Esophagus squamous epithelium (tissue), 4 donors: ENCODE measurements at regions not wholly inside any gene's neighbourhood (a gene's known extent, or its start where the extent isn't known, plus 50 kb on each side); places are given as distances from the start of the nearest gene placed in this dataset.

Experiments used
- POLR2A ChIP-seq, 4 donors: fragments of 450-650 bp; IDR thresholded peaks; one replicate each; pipeline ENCODE4 v1.6.1; 2017; ENCODE audit warnings: antibody characterized with exemption in 4 of 4, mild to moderate bottlenecking in 4 of 4, moderate library complexity in 3 of 4
- TF ChIP-seq, protein P1 (sequence below), 6 experiments: fragments of 450-650 bp in 4 of 6; fragments of 200-600 bp in 2 of 6; sonication (generic) in 2 of 6; IDR thresholded peaks; one replicate each; pipeline ENCODE4 v1.5.1; 2016 to 2019; ENCODE audit warnings: antibody characterized with exemption in 6 of 6, mild to moderate bottlenecking in 4 of 6, moderate library complexity in 4 of 6

- TF ChIP-seq, protein P1, sequence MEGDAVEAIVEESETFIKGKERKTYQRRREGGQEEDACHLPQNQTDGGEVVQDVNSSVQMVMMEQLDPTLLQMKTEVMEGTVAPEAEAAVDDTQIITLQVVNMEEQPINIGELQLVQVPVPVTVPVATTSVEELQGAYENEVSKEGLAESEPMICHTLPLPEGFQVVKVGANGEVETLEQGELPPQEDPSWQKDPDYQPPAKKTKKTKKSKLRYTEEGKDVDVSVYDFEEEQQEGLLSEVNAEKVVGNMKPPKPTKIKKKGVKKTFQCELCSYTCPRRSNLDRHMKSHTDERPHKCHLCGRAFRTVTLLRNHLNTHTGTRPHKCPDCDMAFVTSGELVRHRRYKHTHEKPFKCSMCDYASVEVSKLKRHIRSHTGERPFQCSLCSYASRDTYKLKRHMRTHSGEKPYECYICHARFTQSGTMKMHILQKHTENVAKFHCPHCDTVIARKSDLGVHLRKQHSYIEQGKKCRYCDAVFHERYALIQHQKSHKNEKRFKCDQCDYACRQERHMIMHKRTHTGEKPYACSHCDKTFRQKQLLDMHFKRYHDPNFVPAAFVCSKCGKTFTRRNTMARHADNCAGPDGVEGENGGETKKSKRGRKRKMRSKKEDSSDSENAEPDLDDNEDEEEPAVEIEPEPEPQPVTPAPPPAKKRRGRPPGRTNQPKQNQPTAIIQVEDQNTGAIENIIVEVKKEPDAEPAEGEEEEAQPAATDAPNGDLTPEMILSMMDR (IDR thresholded peaks at IDR 0.05): no peak
- no peak for TF ChIP-seq POLR2A (IDR thresholded peaks at IDR 0.05)
Measured at GRCh38 chr2:106026271-106027190, 167.6 kb downstream of the UXS1 start.
